Left lung (tissue), 4 donors: ENCODE measurements at regions not wholly inside any gene's neighbourhood (a gene's known extent, or its start where the extent isn't known, plus 50 kb on each side); places are given as distances from the start of the nearest gene placed in this dataset.
A peak's percentile ranks its signal among the peaks of the same experiment; 100 is the strongest.

ENCODE experiments used
- ATAC-seq: fragments of 200-7000 bp; cut with Tn5 transposase; one replicate; pipeline ENCODE4 v1.9.1; 2020; ENCODE audit warnings: moderate library complexity
- DNase-seq, 4 donors: peaks; one replicate each; pipeline ENCODE4 v3.0.0-alpha.2; 2013 to 2020
- H3K27ac ChIP-seq, 2 donors: fragments of 200-600 bp; sonication (generic) in 1 of 2; one replicate each; pipeline versions ENCODE4 v1.5.0 to v1.8.0; 2020 to 2021
- H3K27me3 ChIP-seq, 2 donors: fragments of 200-600 bp; sonication (generic) in 1 of 2; one replicate each; pipeline versions ENCODE4 v1.5.0 to v1.8.0; 2020 to 2021
- H3K36me3 ChIP-seq, 2 donors: fragments of 200-600 bp; sonication (generic) in 1 of 2; one replicate each; pipeline versions ENCODE4 v1.5.0 to v1.8.0; 2020 to 2021
- H3K4me1 ChIP-seq, 2 donors: fragments of 200-600 bp; one replicate each; pipeline ENCODE4 v1.8.0; 2021
- H3K4me3 ChIP-seq, 2 donors: fragments of 200-600 bp; sonication (generic) in 1 of 2; one replicate each; pipeline versions ENCODE4 v1.5.0 to v1.8.0; 2020 to 2021; ENCODE audit warnings: mild to moderate bottlenecking in 1 of 2
- H3K9me3 ChIP-seq, 2 donors: fragments of 200-600 bp; sonication (generic) in 1 of 2; one replicate each; pipeline versions ENCODE4 v1.5.0 to v1.8.0; 2020 to 2021
- intact Hi-C, 2 donors: fragments of 100-400 bp; cut with DNase I; formaldehyde crosslinking; loops; one replicate each; pipeline versions ENCODE4 v1.11.2 to v1.14.2; 2022
- TF ChIP-seq, protein P1 (sequence below), 2 donors: fragments of 200-600 bp; sonication (generic) in 1 of 2; IDR thresholded peaks; one replicate each; pipeline versions ENCODE4 v1.5.0 to v1.8.0; 2021; ENCODE audit warnings: antibody characterized with exemption in 2 of 2
- donor health status: DM: no; HTN: yes; CAD: no.
- donor health status: DM: no; HTN: no; CAD: no.

DNA sequence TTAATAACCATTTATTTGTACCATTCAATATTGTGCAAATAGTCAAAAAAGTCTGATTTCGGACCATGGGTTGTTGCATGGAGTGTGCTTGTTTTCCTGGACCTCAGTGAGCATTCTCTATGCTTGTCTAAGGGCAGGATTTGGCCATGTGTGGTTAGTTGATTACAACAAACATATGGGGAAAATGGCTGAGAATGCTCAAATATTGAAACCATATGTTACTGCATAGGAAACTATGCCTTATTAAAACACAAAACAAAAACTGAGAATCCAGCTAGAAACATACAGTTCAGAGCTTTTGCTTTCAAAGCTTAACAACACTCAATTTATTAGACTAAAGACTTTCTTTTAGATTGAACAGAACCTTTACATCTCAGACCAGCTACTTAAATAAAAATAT, 928.3 kb downstream of the NR2F1-AS1 start:
- DNase-seq (peak in 2 of 4 donors; percentile 50 to 58), ATAC-seq (no peak)
- H3K4me3 ChIP-seq, result no peak overlapping the region
- no peak overlapping the region for H3K27ac ChIP-seq
- TF ChIP-seq, protein P1, sequence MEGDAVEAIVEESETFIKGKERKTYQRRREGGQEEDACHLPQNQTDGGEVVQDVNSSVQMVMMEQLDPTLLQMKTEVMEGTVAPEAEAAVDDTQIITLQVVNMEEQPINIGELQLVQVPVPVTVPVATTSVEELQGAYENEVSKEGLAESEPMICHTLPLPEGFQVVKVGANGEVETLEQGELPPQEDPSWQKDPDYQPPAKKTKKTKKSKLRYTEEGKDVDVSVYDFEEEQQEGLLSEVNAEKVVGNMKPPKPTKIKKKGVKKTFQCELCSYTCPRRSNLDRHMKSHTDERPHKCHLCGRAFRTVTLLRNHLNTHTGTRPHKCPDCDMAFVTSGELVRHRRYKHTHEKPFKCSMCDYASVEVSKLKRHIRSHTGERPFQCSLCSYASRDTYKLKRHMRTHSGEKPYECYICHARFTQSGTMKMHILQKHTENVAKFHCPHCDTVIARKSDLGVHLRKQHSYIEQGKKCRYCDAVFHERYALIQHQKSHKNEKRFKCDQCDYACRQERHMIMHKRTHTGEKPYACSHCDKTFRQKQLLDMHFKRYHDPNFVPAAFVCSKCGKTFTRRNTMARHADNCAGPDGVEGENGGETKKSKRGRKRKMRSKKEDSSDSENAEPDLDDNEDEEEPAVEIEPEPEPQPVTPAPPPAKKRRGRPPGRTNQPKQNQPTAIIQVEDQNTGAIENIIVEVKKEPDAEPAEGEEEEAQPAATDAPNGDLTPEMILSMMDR (IDR thresholded peaks at IDR 0.05), result no peak
- H3K36me3 ChIP-seq, result no peaks in the 10 kb centered on the region
- H3K4me1 ChIP-seq, result no peaks in the 10 kb centered on the region
- no peaks in the 10 kb centered on the region for H3K27me3 ChIP-seq
- H3K9me3 ChIP-seq, result no peaks in the 10 kb centered on the region
- intact Hi-C loops, result no loop called here

DNA sequence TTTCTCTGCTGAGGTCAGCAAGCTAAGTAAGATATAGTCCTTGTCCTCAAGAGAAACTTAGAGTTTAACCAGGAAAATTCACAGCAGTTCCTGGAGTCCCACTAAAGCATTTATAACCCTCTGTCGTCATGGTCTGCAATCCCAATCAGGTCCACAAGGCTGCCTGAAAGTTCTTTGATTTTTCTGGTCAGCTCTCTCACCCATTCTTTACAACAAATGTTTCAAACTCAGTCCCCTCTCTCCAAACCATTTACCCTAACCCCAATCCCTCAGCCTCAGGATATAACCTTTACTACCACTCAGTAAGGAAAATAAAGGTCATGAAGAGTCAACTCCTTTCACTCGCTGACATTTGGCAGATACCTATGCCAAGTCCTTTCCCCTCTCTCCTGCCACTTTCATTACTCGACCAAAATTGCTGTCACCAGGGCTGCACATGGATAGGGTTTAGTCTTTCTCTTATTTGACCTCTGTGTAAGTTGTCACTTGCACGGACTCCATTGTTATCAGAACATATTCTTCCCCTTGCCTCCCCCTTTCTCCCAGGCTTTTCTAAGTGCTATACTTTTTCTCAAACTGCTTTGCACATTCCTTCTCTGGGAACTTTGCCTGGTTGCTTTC, 936.6 kb downstream of the NR2F1-AS1 start:
- TF ChIP-seq, protein P1 (IDR thresholded peaks at IDR 0.05), result no peak
- intact Hi-C loops, result no loop called here
- Histone ChIP-seq H3K9me3 (no peaks in the 10 kb centered on the region), H3K27ac (no peak overlapping the region), H3K4me3 (no peak overlapping the region), H3K4me1 (no peaks in the 10 kb centered on the region), H3K36me3 (no peaks in the 10 kb centered on the region), H3K27me3 (no peaks in the 10 kb centered on the region)
- DNase-seq (no peak), ATAC-seq (no peak)

DNA sequence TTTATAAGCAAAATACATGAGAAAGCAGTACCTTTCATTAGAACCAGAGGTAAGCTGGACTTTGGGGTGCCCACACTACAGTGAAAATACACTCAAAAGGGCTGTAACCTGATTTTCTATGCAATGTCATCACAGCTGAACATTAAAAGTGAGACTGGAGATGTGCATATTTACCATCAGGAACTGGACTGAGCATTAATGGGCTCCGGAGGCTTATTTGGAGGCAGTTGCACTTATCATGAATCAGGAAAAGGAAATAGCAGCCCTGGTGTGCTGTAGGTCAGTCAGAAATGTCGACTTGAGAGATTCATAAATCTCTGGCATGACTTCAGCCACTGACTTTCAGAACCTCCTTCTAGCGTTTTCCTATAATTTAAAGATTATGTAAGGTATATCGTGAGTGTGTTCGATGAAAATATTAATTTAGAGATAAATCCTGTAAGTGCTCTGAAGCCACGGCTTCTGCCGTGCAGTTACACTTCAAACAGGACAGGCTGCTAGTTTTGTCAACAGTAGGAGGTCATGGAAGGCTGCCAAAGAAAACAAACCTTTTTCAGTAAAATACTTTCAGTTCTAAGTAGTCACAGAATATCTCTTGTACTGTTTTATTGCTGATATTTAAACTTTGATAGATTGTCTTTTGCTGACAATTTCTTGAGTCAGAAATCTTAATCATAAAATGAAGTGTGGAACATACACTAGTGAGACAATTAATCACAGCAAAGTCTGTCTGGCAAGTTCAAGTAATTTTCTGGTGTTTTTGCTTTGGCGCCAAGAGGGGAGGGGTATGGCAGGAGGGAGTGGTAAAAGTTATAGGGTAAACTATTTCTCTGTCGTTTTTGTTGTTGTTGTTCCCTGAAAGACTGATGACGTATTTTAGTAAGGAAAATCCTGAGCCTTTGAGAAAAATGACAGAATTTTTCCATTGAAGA, 939.7 kb downstream of the NR2F1-AS1 start:
- peak in 2 of 4 donors; percentile 58 to 59 for DNase-seq
- intact Hi-C loops, result no loop called here

DNA sequence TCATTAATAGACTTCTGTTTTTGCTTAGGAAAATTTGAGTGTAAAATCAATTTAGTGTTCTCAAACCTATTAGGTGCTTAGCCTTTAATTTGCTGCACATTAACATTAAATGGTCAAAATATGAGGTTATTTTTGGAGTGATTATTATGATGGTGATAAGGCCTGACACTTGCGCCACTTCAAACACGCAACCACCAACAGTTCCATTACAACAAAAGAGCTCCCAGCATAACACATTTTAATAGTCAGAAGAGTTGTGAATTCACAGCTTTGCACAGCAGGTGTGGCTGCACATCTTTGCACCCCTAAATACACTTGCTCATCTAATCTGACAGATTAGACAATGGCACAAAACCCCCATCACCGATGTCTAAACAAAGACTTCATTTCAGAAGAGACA, 940.7 kb downstream of the NR2F1-AS1 start:
- Histone ChIP-seq H3K4me3 (no peak overlapping the region), H3K27me3 (no peaks in the 10 kb centered on the region), H3K36me3 (no peaks in the 10 kb centered on the region), H3K4me1 (no peaks in the 10 kb centered on the region), H3K27ac (no peak overlapping the region), H3K9me3 (no peaks in the 10 kb centered on the region)
- no peak for ATAC-seq
- no peak for DNase-seq
- TF ChIP-seq, protein P1 (IDR thresholded peaks at IDR 0.05), result no peak
- intact Hi-C loops, result no loop called here

More for the DNA sequence above, 939.7 kb downstream of the NR2F1-AS1 start:
- TF ChIP-seq, protein P1 (IDR thresholded peaks at IDR 0.05), result no peak
- Histone ChIP-seq H3K27me3 (no peaks in the 10 kb centered on the region), H3K9me3 (no peaks in the 10 kb centered on the region), H3K4me3 (peak overlapping the region in 1 of 2 donors; percentile 11), H3K4me1 (no peaks in the 10 kb centered on the region), H3K27ac (no peak overlapping the region), H3K36me3 (no peaks in the 10 kb centered on the region)
- ATAC-seq, result peak; percentile 75

DNA sequence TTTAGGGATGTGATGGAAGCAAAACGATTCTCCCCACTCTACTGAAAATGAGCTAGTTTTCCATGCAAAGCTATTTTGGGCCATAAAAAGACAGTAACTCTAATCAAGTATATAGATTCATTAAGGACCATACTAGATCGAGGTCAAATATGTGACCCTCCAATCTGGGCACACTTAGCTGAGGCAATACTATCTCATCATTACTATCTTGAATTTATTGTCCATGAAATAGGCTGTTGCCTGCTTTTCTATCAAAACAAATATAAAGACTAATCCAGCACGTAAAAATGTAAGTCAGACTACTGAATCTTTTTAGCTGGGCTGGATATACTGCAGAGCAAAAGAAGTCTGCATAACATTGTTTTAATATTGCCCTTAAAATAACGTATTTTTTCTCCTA, 943.1 kb downstream of the NR2F1-AS1 start:
- Histone ChIP-seq H3K4me3 (no peak overlapping the region), H3K36me3 (no peaks in the 10 kb centered on the region), H3K4me1 (no peaks in the 10 kb centered on the region), H3K27ac (no peak overlapping the region), H3K27me3 (no peaks in the 10 kb centered on the region), H3K9me3 (no peaks in the 10 kb centered on the region)
- no peak for DNase-seq
- TF ChIP-seq, protein P1 (IDR thresholded peaks at IDR 0.05), result no peak
- intact Hi-C loops, result no loop called here
- no peak for ATAC-seq
